Calu3 (cell line): ENCODE measurements at regions not wholly inside any gene's neighbourhood (a gene's known extent, or its start where the extent isn't known, plus 50 kb on each side); places are given as distances from the start of the nearest gene placed in this dataset.

Source experiments
- BruUV-seq: library from RNA; stranded (reverse); fragments of 400-500 nt; replicated peaks from 2 replicates; lab custom pipeline; 2021; lab: Mats Ljungman, UMichigan
- CTCF ChIA-PET: fragments of 300-600 bp; sonication (Branson Sonifier 250); formaldehyde crosslinking; loops from one replicate; lab custom pipeline; 2022; ENCODE audit warnings: antibody characterized with exemption; lab: Charles Lee
- DNase-seq: peaks from one replicate; pipeline ENCODE4 v3.0.0; 2022
- H3K27ac Mint-ChIP-seq: one replicate; pipeline ENCODE4 v1.8.0; 2022; ENCODE audit warnings: mixed read lengths; ENCODE audit not compliant: unreplicated experiment
- H3K27me3 Mint-ChIP-seq: one replicate; pipeline ENCODE4 v1.8.0; 2022; ENCODE audit warnings: mixed read lengths; ENCODE audit not compliant: unreplicated experiment
- H3K36me3 Mint-ChIP-seq: one replicate; pipeline ENCODE4 v1.8.0; 2022; ENCODE audit warnings: mild to moderate bottlenecking, moderate library complexity, mixed read lengths; ENCODE audit not compliant: insufficient read depth, unreplicated experiment
- H3K4me1 Mint-ChIP-seq: one replicate; pipeline ENCODE4 v1.8.0; 2022; ENCODE audit warnings: mild to moderate bottlenecking, low read depth, mixed read lengths; ENCODE audit not compliant: unreplicated experiment
- H3K4me3 Mint-ChIP-seq: one replicate; pipeline ENCODE4 v1.8.0; 2022; ENCODE audit warnings: mild to moderate bottlenecking, low read depth, moderate library complexity, mixed read lengths; ENCODE audit not compliant: unreplicated experiment
- H3K9me3 Mint-ChIP-seq: one replicate; pipeline ENCODE4 v1.8.0; 2022; ENCODE audit warnings: low read depth, mixed read lengths; ENCODE audit not compliant: unreplicated experiment
- CTCF ChIP-seq: fragments of 200-600 bp; IDR thresholded peaks from one replicate; pipeline ENCODE4 v1.8.0; 2022; ENCODE audit warnings: antibody characterized with exemption; ENCODE audit not compliant: unreplicated experiment
- intact Hi-C: fragments of 100-400 bp; cut with micrococcal nuclease; formaldehyde crosslinking; loops from one replicate; pipeline ENCODE4 v1.10.0; 2022; ENCODE audit not compliant: unreplicated experiment

- Mint-ChIP-seq H3K36me3 (no peaks in the 10 kb centered on the region), H3K4me1 (no peaks in the 10 kb centered on the region), H3K27ac (no peak overlapping the region), H3K27me3 (no peaks in the 10 kb centered on the region), H3K4me3 (no peak overlapping the region), H3K9me3 (peaks cover 9% of the 10 kb centered on the region)
- no TSS peak for BruUV-seq
- DNase-seq = no peak
- intact Hi-C loops = no loop called here
- CTCF ChIA-PET = no interaction called here
- no peak for TF ChIP-seq CTCF
Measured at GRCh38 chr5:175214152-175214551, 229.8 kb downstream of the DRD1 start.

GRCh38 chr5:175211956-175212756 is 231.8 kb downstream of the DRD1 start:
- TF ChIP-seq CTCF = no peak
- no peak for DNase-seq
- CTCF ChIA-PET = no interaction called here
- H3K4me3 Mint-ChIP-seq = no peak overlapping the region
- no peaks in the 10 kb centered on the region for H3K27me3 Mint-ChIP-seq
- peaks cover 14% of the 10 kb centered on the region for H3K9me3 Mint-ChIP-seq
- intact Hi-C loops = no loop called here
- H3K4me1 Mint-ChIP-seq = no peaks in the 10 kb centered on the region
- H3K27ac Mint-ChIP-seq = no peak overlapping the region
- H3K36me3 Mint-ChIP-seq = no peaks in the 10 kb centered on the region
- BruUV-seq = no TSS peak

GRCh38 chr5:175207321-175208040 is 236.5 kb downstream of the DRD1 start:
- Mint-ChIP-seq H3K27ac (no peak overlapping the region), H3K27me3 (no peaks in the 10 kb centered on the region), H3K9me3 (peaks cover 24% of the 10 kb centered on the region), H3K36me3 (no peaks in the 10 kb centered on the region), H3K4me3 (no peak overlapping the region), H3K4me1 (no peaks in the 10 kb centered on the region)
- intact Hi-C loops = no loop called here
- CTCF ChIA-PET = no interaction called here
- no peak for DNase-seq
- no peak for TF ChIP-seq CTCF
- BruUV-seq = no TSS peak

- Mint-ChIP-seq H3K36me3 (no peaks in the 10 kb centered on the region), H3K27me3 (no peaks in the 10 kb centered on the region), H3K27ac (no peak overlapping the region), H3K9me3 (peaks cover 24% of the 10 kb centered on the region), H3K4me3 (no peak overlapping the region), H3K4me1 (no peaks in the 10 kb centered on the region)
- no peak for TF ChIP-seq CTCF
- BruUV-seq = no TSS peak
- intact Hi-C loops = no loop called here
- no peak for DNase-seq
- CTCF ChIA-PET = no interaction called here
Measured at GRCh38 chr5:175206669-175207068, 237.3 kb downstream of the DRD1 start.
